Thyroid gland (tissue), 4 donors: ENCODE measurements at regions not wholly inside any gene's neighbourhood (a gene's known extent, or its start where the extent isn't known, plus 50 kb on each side); places are given as distances from the start of the nearest gene placed in this dataset.

Experiments
- DNase-seq, 2 donors: peaks; one replicate each; pipeline ENCODE4 v3.0.0-alpha.2; 2019
- H3K27ac ChIP-seq, 3 donors: fragments of 200-600 bp; sonication (generic); 1 replicate in 2 of 3; 2 replicates in 1 of 3; pipeline ENCODE4 v1.5.1; 2016 to 2019; ENCODE audit warnings: mild to moderate bottlenecking in 1 of 3, moderate library complexity in 1 of 3
- H3K27me3 ChIP-seq: fragments of 200-600 bp; sonication (generic); one replicate; pipeline ENCODE4 v1.5.1; 2019
- H3K36me3 ChIP-seq, 2 donors: fragments of 200-600 bp; sonication (generic); one replicate each; pipeline ENCODE4 v1.5.1; 2016 to 2019
- H3K4me1 ChIP-seq, 2 donors: fragments of 200-600 bp; sonication (generic); one replicate each; pipeline ENCODE4 v1.5.1; 2017 to 2019
- H3K4me3 ChIP-seq, 3 donors: fragments of 200-600 bp; sonication (generic); replicated peaks in 1 of 3; 1 replicate in 2 of 3; 2 replicates in 1 of 3; pipeline ENCODE4 v1.5.1; 2016; ENCODE audit warnings: mild to moderate bottlenecking in 1 of 3
- H3K9me3 ChIP-seq: fragments of 200-600 bp; sonication (generic); one replicate; pipeline ENCODE4 v1.5.1; 2017
- POLR2A ChIP-seq, 2 donors: fragments of 450-650 bp; IDR thresholded peaks; one replicate each; pipeline ENCODE4 v1.6.1; 2017; ENCODE audit warnings: antibody characterized with exemption in 2 of 2, mild to moderate bottlenecking in 2 of 2, moderate library complexity in 1 of 2
- WGBS, 2 donors: methylation state at CpG; one replicate each; pipeline ENCODE4 v1.1.5; 2017; 5-methylcytosine and 5-hydroxymethylcytosine counted together
- intact Hi-C: fragments of 100-400 bp; cut with DNase I; formaldehyde crosslinking; loops from one replicate; pipeline ENCODE4 v1.15.1; 2023
- TF ChIP-seq, protein P1 (sequence below), 6 experiments: fragments of 200-600 bp in 3 of 6; fragments of 450-650 bp in 3 of 6; sonication (generic) in 3 of 6; IDR thresholded peaks; one replicate each; pipeline ENCODE4 v1.5.1; 2016 to 2019; ENCODE audit warnings: antibody characterized with exemption in 6 of 6, mild to moderate bottlenecking in 2 of 6, inconsistent platforms in 1 of 6, moderate library complexity in 1 of 6

DNA sequence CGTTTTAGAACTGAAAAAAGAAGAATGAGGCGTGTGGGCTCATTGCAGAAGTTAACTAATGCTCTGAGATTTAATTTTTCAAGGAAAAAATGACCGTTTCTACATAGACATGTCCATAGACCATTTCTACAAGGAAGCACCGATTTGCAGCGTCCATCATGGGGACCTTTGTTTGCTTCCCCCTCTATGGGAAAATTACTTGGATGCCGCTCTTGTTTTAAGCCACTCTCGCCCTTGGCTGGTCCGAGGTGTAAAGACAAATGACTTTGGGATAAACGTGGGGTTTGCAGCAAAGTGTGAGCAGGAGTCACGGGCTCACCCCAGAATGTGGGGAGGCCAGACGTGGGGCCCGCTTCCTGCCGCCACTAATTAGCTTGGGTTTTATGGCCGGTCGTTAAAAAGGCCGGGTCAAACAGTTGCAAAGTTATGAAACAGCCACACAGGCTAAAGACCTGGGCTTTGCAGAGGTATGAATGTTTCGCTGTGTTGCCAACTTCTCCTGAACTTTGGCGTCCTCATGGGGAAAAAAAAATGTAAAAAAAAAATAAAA lies 235.9 kb downstream of the SHOX start:
- H3K27me3 ChIP-seq: no peaks in the 10 kb centered on the region
- no peak overlapping the region for H3K27ac ChIP-seq
- H3K4me3 ChIP-seq: no peak overlapping the region
- no peaks in the 10 kb centered on the region for H3K9me3 ChIP-seq
- no peaks in the 10 kb centered on the region for H3K4me1 ChIP-seq
- no peak for TF ChIP-seq POLR2A (IDR thresholded peaks at IDR 0.05)
- TF ChIP-seq, protein P1, sequence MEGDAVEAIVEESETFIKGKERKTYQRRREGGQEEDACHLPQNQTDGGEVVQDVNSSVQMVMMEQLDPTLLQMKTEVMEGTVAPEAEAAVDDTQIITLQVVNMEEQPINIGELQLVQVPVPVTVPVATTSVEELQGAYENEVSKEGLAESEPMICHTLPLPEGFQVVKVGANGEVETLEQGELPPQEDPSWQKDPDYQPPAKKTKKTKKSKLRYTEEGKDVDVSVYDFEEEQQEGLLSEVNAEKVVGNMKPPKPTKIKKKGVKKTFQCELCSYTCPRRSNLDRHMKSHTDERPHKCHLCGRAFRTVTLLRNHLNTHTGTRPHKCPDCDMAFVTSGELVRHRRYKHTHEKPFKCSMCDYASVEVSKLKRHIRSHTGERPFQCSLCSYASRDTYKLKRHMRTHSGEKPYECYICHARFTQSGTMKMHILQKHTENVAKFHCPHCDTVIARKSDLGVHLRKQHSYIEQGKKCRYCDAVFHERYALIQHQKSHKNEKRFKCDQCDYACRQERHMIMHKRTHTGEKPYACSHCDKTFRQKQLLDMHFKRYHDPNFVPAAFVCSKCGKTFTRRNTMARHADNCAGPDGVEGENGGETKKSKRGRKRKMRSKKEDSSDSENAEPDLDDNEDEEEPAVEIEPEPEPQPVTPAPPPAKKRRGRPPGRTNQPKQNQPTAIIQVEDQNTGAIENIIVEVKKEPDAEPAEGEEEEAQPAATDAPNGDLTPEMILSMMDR (IDR thresholded peaks at IDR 0.05): no peak
- DNase-seq: no peak
- WGBS, 2 donors: 56 to 65% methylated on average over 18 of the region's 18 CpGs
- intact Hi-C loops: no loop called here
- H3K36me3 ChIP-seq: no peaks in the 10 kb centered on the region

DNA sequence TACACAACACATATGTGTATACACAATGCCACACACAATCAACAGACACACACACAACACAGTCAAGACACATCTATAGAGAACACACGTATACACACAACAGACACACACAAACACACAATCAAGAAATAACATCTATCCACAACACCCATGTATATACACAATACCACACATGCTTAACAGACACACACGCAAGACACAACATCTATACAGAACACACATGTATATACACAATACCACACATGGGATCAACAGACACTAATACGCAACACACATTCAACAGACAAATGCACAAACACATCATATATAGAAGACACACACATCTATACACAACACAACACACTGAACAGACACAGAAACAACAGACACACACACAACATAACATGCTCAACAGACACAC lies 234.8 kb downstream of the SHOX start:
- Histone ChIP-seq H3K27ac (no peak overlapping the region), H3K4me3 (no peak overlapping the region), H3K27me3 (no peaks in the 10 kb centered on the region), H3K36me3 (no peaks in the 10 kb centered on the region), H3K4me1 (no peaks in the 10 kb centered on the region), H3K9me3 (no peaks in the 10 kb centered on the region)
- intact Hi-C loops: no loop called here
- WGBS, 2 donors: 82 to 98% methylated on average over 3 of the region's 3 CpGs
- TF ChIP-seq, protein P1 (IDR thresholded peaks at IDR 0.05): no peak
- no peak for TF ChIP-seq POLR2A (IDR thresholded peaks at IDR 0.05)
- DNase-seq: no peak

DNA sequence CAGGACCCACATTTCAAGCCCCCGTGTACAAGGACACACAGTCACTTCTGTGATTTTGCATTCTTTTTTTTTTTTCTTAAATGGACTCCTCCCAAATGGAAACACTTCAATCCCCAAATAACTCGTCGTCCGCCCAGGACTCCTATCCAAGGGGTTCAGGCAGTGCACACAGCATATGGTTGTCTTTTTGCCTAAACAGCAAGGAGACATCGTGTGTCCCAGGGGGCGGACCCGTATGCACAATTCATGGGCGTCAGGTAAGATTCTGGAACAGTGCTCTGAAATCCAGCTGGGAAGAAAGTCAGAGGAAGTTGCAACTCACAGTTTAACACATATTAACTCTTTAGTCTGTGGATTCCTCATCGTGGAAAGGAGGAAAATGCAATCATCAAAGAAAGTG lies 231.3 kb downstream of the SHOX start:
- intact Hi-C loops: no loop called here
- H3K4me1 ChIP-seq: no peaks in the 10 kb centered on the region
- no peak overlapping the region for H3K4me3 ChIP-seq
- H3K27ac ChIP-seq: no peak overlapping the region
- H3K9me3 ChIP-seq: no peaks in the 10 kb centered on the region
- WGBS, 2 donors: 42 to 48% methylated on average over 9 of the region's 9 CpGs
- no peaks in the 10 kb centered on the region for H3K36me3 ChIP-seq
- no peak for DNase-seq
- no peaks in the 10 kb centered on the region for H3K27me3 ChIP-seq
- no peak for TF ChIP-seq POLR2A (IDR thresholded peaks at IDR 0.05)
- TF ChIP-seq, protein P1 (IDR thresholded peaks at IDR 0.05): no peak

DNA sequence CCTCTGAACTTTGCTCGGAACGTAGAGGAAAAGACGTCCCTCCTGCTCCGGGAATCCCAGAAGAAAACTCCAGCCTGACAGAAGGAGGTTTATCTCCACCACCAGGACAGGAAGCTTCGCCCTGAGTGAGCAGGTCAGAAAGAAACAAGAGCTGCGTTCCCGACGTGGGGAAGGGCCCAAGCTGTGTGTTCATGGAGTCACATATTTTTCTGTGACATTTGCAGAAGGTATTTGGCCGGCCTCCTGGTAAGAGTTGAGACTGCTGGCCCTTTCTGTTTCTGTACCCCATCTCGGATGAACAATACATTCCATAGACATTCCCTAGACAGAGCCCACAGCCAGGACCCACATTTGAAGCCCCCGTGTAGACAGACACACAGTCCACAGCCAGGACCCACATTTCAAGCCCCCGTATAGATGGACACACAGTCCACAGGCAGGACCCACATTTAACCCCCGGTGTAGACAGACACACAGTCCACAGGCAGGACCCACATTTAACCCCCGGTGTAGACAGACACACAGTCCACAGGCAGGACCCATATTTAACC lies 230.8 kb downstream of the SHOX start:
- Histone ChIP-seq H3K4me3 (no peak overlapping the region), H3K4me1 (no peaks in the 10 kb centered on the region), H3K27me3 (no peaks in the 10 kb centered on the region), H3K27ac (no peak overlapping the region), H3K9me3 (no peaks in the 10 kb centered on the region), H3K36me3 (no peaks in the 10 kb centered on the region)
- WGBS, 2 donors: 55 to 69% methylated on average over 14 of the region's 14 CpGs
- TF ChIP-seq, protein P1 (IDR thresholded peaks at IDR 0.05): no peak
- TF ChIP-seq POLR2A (IDR thresholded peaks at IDR 0.05): no peak
- intact Hi-C loops: no loop called here
- no peak for DNase-seq

DNA sequence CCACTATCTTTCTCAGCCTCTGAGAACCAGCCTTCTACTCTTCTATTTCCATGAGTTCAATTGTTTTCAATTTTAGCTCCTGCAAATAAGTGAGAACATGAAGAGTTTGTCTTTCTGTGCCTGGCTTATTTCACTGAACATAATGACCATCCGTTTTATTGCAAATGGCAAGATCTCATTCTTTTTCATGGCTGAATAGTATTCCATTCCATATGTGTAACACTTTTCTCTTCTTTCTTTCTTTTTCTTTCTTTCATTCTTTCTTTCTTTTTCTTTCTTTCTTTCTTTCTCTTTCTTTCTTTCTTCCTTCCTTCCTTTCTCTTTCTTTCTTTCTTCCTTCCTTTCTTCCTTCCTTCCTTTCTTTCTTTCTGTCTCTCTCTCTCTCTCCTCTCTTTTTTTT lies 228.7 kb downstream of the SHOX start:
- Histone ChIP-seq H3K27me3 (no peaks in the 10 kb centered on the region), H3K36me3 (no peaks in the 10 kb centered on the region), H3K9me3 (no peaks in the 10 kb centered on the region), H3K4me1 (no peaks in the 10 kb centered on the region), H3K27ac (no peak overlapping the region), H3K4me3 (no peak overlapping the region)
- no peak for DNase-seq
- intact Hi-C loops: no loop called here
- TF ChIP-seq POLR2A (IDR thresholded peaks at IDR 0.05): no peak
- TF ChIP-seq, protein P1 (IDR thresholded peaks at IDR 0.05): no peak
- WGBS, 2 donors: 80 to 90% methylated on average over 1 of the region's 1 CpG
